GM18867 (cell line): ENCODE measurements at regions not wholly inside any gene's neighbourhood (a gene's known extent, or its start where the extent isn't known, plus 50 kb on each side); places are given as distances from the start of the nearest gene placed in this dataset.
"Not testable (repeated sequence)": the region's sequence is repeated elsewhere in the genome, so short reads cannot be mapped to it uniquely, and the experiment has no call there.

Experiments
- ATAC-seq: cut with Tn5 transposase; IDR thresholded peaks from one replicate; pipeline ENCODE4 v1.9.1; 2021; ENCODE audit warnings: mild to moderate bottlenecking, moderate library complexity; ENCODE audit not compliant: unreplicated experiment

DNA sequence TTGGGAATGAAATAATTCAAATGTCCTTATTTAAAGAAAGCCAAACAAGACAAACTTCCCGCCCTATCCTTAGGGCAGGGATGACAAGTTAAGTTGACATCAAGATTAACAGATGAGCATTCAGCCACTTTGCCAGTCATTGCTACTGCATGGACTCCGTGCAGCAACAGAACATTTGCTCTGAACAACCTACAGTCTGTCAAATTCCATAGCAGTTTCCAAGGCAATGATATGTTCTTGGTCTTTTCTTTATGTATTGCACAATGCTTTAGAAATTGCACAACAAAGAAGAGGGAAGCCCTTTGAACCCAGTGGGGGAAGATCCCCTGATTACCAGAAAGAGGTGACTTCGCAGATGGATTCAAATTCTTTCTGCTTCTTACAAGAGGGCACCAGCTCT is 269.8 kb downstream of the BCAT1 start:
- ATAC-seq = no peak

DNA sequence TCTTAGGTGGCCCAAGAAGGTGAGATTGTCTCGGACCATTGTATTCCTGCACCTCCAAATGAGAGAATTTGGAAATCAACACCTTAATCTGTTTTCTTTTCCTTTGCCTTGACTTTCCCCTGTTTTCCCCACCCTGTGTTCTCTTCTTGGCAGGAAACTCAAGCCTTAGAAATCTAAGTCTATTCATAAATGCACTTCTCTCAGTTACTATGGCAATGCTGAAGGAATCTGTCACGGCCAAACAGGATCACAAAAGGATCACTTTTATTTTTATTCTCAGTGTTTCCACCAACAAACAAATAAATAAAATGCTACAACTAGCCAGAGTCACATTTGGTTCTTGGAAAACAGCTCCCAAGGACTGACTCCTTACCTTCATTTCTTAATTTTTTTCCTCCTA is 270.5 kb downstream of the BCAT1 start:
- no peak for ATAC-seq

GRCh38 chr12:24668563-24668962 is 280.3 kb downstream of the BCAT1 start:
- no peak for ATAC-seq

GRCh38 chr12:24664161-24664880 is 284.6 kb downstream of the BCAT1 start:
- no peak for ATAC-seq

GRCh38 chr12:24661657-24662096 is 287.2 kb downstream of the BCAT1 start:
- ATAC-seq = no peak

DNA sequence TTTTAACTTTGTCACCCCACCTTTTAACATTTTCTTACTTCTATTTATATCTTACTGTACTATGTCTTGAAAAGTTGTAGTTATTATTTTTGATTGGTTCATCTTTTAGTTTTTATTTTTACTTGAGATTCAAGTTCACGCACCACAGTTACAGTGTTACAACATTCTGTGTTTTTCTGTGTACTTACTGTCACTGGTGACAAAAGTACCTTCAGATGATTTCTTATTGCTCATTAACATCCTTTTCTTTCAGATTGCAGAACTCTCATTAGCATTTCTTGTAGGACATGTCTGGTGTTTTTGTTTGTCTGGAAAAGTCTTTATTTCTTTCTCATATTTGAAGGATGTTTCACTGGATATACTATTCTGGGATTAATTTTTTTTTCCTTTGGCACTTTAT is 289.9 kb downstream of the BCAT1 start:
- ATAC-seq = no peak

GRCh38 chr12:24654344-24654743 is 294.6 kb downstream of the BCAT1 start:
- ATAC-seq = not testable (repeated sequence)

DNA sequence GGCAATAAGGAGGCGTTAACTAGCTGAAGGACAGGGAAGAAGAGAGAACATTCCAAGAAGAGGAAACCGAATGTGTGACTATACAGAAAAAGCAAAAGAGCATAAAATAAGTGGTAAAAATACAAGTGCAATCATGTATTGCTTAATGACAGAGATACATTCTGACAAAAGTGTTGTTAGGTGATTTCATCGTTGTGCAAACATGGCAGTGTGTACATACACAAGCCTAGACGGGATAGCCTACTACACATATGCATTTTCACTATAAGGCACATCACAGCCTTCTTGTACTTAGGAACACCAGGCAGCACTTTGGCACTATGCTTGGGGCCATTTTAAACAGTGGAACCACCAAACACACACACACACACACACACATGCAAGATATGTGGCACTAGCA is 299.3 kb downstream of the BCAT1 start:
- ATAC-seq = no peak

- ATAC-seq = no peak
These were observed 299.7 kb downstream of the BCAT1 start for GRCh38 chr12:24649209-24649608.

GRCh38 chr12:24645254-24645653 is 303.6 kb downstream of the BCAT1 start:
- ATAC-seq = no peak

- ATAC-seq = no peak
These were observed 305.5 kb downstream of the BCAT1 start for GRCh38 chr12:24643120-24644119.

DNA sequence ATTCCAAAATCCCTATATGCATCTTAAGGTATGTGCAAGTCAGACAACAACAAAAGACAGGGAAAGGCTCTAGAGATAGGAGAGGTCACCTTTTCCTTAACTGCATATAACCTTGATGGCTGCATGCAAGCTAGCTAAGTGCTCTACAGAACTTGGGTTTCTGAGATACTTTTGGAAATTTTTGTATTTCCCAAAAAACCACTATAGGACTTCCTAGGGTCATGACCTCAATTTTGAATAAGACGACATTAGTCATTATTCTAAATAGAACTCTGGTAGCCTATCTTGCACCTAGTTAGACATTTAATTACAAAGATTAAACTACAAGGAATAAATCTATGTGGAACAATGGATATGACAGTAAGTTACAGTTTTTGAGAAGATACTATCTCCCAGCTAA is 309.3 kb downstream of the BCAT1 start:
- ATAC-seq = no peak

DNA sequence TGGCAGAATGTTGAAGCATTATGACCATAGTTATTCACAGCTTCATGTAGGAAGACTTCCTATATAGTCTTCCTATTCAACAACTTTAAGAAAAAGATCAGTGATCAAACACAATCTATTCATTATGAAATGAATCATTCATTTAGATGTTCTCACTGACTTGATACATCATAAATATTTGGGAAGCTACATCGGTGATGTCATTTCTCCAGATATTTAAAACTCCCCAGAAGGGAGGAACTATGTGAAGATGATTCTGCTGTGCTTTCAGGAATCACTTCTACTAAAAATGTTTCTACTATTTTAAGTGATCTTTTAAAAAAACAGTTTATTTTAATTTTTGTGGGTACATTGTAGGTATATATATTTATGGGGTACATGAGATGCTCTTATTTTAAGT is 316.4 kb downstream of the BCAT1 start:
- ATAC-seq = no peak

- no peak for ATAC-seq
These were observed 317.1 kb downstream of the BCAT1 start for GRCh38 chr12:24631676-24632426.

GRCh38 chr12:24630856-24631255 is 318.0 kb downstream of the BCAT1 start:
- ATAC-seq = no peak

DNA sequence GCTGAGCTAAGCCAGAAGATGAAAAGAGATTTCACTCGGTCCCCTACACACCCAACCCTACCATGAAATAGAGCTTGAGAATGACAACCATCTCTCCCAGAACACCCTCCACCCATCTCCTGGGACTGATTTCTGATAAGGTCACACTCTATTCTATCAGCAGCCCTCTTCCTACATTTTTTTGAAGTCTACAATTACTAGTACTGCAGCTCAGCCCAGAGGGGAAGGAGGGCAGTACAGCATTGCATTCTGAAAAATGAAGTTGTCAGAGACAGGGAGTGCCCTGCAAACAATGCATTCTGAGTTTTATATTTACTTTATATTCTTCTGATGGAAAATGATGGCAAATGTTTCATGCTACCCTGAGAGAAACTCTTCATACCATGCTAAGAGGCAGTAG is 318.5 kb downstream of the BCAT1 start:
- ATAC-seq = no peak

- ATAC-seq = no peak
These were observed 323.8 kb downstream of the BCAT1 start for GRCh38 chr12:24625103-24625502.

DNA sequence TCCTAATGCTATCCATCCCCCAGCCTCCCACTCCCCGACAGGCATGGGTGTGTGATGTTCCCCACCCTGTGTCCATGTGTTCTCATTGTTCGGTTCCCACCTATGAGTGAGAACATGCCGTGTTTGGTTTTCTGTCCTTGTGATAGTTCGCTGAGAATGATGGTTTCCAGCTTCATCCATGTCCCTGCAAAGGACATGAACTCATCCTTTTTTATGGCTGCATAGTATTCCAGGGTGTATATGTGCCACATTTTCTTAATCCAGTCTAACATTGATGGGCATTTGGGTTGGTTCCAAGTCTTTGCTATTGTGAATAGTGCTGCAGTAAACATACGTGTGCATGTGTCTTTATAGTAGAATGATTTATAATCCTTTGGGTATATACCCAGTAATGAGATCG is 328.9 kb downstream of the BCAT1 start:
- not testable (repeated sequence) for ATAC-seq

- ATAC-seq = no peak
These were observed 331.4 kb downstream of the BCAT1 start for GRCh38 chr12:24617471-24617870.

DNA sequence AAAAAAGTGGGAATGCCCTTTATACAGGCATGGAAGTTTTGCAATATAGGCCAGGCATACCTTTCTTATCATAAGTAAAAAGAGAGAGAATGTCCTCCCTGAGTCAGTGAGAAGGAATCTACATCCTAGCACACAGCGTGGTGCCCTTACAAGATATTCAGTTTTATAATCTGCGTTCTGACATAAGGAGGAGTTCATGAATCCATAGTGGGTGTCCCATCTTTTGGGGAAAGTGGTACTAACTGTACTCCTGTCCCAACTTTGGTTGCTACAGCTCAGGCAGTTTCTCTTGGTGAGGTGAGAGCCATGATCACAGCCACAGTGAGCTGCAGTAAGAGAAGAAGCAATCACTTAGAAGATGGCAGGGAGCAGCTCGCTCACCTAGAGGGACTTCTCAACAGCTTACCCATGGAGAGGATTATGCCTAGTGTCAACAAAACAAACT is 332.9 kb downstream of the BCAT1 start:
- no peak for ATAC-seq

- ATAC-seq = no peak
These were observed 340.1 kb downstream of the BCAT1 start for GRCh38 chr12:24608637-24609285.
